ENCODE measurements at regions not wholly inside any gene's neighbourhood (a gene's known extent, or its start where the extent isn't known, plus 50 kb on each side); places are given as distances from the start of the nearest gene placed in this dataset.

DNA sequence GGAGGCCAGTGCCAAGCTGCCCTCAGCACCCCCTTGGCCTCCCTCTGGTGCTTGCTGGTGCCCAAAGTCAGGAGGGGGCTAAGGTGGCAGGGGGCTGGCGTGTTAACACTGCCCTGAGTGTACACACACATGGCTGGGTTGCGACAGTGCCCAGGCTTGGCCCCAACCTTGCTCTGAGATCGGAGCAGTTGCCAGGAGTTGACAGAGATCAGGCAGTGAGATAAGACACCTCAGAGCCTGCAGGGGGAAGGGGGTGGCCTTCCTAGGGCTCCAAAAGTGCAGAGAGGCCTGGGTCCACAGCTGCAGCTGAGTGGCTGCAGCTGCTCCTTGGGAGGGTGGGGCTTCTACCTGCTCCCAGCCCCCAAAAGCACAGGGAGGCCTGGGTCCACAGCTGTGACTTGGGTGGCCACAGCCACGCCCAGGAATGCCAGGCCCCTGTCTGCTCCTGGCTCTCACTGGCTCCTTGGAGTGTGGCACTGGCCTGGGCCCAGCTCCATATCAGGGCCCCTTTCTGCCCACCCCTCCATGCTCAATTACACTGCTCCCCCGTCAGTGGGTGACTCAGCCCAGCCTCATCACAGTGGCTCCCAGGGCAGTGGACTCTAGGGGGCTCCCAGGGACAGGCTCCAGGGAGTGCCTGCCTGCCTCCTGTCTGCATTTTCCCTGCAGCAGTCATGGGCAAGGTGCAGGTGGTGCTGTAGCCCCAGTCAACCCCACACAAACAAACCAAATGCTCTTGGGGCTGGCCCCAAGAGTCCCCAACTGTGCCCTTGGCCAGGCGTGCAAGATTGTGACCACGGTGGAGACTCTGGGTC lies 56.4 kb upstream of the C15orf39 start (continued):
- TF ChIP-seq GATAD2A (CRISPR knock-in tag; IDR thresholded peaks at IDR 0.05) (peak; percentile 21), MEIS2 (CRISPR knock-in tag; IDR thresholded peaks at IDR 0.05) (peak; percentile 35; the same call in 1 of the 2 replicates), KLF15 (CRISPR knock-in tag; IDR thresholded peaks at IDR 0.05; ENCODE audit: borderline replicate concordance) (no peak), DBP (CRISPR knock-in tag; IDR thresholded peaks at IDR 0.05; ENCODE audit: not compliant biosample characterization) (no peak), AGO2 (optimal IDR thresholded peaks at IDR 0.05; ENCODE audit: low read depth, low read length) (no peak), HMGA1 (CRISPR knock-in tag; conservative IDR thresholded peaks at IDR 0.05) (no peak), AGO1 (IDR thresholded peaks at IDR 0.05; ENCODE audit: low read depth, low read length, poor library complexity, severe bottlenecking) (peak; percentile 74), SP4 (CRISPR knock-in tag; IDR thresholded peaks at IDR 0.05) (peak; percentile 41; the same call in 1 of the 2 replicates), ZNF782 (CRISPR knock-in tag; IDR thresholded peaks at IDR 0.05; ENCODE audit: borderline replicate concordance) (peak; percentile 66; the same call in 1 of the 2 replicates), ZNF607 (CRISPR knock-in tag; IDR thresholded peaks at IDR 0.05; ENCODE audit: borderline replicate concordance) (no peak), TBL1XR1 (IDR thresholded peaks at IDR 0.05; ENCODE audit: borderline replicate concordance, low read length, partially characterized antibody) (no peak), ZNF644 (CRISPR knock-in tag; IDR thresholded peaks at IDR 0.05; ENCODE audit: low read depth) (0 out of 2 replicates have a peak, but pooled peaks have one; percentile 41), RCOR2 (CRISPR knock-in tag; IDR thresholded peaks at IDR 0.05) (no peak; the same call in 1 of the 2 replicates), RFX5 (IDR thresholded peaks at IDR 0.05; ENCODE audit: low read depth, low read length) (no peak), ZBTB39 (CRISPR knock-in tag; IDR thresholded peaks at IDR 0.05) (no peak), MAF1 (CRISPR knock-in tag; IDR thresholded peaks at IDR 0.05; ENCODE audit: borderline replicate concordance) (no peak), PCBP1 (IDR thresholded peaks at IDR 0.05; ENCODE audit: borderline replicate concordance, low read depth, low read length) (no peak), HDAC6 (IDR thresholded peaks at IDR 0.05; ENCODE audit: low read depth, low read length) (no peak)
- TF ChIP-seq, protein P1, sequence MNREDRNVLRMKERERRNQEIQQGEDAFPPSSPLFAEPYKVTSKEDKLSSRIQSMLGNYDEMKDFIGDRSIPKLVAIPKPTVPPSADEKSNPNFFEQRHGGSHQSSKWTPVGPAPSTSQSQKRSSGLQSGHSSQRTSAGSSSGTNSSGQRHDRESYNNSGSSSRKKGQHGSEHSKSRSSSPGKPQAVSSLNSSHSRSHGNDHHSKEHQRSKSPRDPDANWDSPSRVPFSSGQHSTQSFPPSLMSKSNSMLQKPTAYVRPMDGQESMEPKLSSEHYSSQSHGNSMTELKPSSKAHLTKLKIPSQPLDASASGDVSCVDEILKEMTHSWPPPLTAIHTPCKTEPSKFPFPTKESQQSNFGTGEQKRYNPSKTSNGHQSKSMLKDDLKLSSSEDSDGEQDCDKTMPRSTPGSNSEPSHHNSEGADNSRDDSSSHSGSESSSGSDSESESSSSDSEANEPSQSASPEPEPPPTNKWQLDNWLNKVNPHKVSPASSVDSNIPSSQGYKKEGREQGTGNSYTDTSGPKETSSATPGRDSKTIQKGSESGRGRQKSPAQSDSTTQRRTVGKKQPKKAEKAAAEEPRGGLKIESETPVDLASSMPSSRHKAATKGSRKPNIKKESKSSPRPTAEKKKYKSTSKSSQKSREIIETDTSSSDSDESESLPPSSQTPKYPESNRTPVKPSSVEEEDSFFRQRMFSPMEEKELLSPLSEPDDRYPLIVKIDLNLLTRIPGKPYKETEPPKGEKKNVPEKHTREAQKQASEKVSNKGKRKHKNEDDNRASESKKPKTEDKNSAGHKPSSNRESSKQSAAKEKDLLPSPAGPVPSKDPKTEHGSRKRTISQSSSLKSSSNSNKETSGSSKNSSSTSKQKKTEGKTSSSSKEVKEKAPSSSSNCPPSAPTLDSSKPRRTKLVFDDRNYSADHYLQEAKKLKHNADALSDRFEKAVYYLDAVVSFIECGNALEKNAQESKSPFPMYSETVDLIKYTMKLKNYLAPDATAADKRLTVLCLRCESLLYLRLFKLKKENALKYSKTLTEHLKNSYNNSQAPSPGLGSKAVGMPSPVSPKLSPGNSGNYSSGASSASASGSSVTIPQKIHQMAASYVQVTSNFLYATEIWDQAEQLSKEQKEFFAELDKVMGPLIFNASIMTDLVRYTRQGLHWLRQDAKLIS (CRISPR knock-in tag; IDR thresholded peaks at IDR 0.05) = no peak
- TF ChIP-seq, protein P2, sequence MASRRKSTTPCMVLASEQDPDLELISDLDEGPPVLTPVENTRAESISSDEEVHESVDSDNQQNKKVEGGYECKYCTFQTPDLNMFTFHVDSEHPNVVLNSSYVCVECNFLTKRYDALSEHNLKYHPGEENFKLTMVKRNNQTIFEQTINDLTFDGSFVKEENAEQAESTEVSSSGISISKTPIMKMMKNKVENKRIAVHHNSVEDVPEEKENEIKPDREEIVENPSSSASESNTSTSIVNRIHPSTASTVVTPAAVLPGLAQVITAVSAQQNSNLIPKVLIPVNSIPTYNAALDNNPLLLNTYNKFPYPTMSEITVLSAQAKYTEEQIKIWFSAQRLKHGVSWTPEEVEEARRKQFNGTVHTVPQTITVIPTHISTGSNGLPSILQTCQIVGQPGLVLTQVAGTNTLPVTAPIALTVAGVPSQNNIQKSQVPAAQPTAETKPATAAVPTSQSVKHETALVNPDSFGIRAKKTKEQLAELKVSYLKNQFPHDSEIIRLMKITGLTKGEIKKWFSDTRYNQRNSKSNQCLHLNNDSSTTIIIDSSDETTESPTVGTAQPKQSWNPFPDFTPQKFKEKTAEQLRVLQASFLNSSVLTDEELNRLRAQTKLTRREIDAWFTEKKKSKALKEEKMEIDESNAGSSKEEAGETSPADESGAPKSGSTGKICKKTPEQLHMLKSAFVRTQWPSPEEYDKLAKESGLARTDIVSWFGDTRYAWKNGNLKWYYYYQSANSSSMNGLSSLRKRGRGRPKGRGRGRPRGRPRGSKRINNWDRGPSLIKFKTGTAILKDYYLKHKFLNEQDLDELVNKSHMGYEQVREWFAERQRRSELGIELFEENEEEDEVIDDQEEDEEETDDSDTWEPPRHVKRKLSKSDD (CRISPR knock-in tag; IDR thresholded peaks at IDR 0.05; ENCODE audit: low read depth) = no peak

Data from HepG2 (cell line).